Putamen (tissue), 1 donor: ENCODE measurements at regions not wholly inside any gene's neighbourhood (a gene's known extent, or its start where the extent isn't known, plus 50 kb on each side); places are given as distances from the start of the nearest gene placed in this dataset.
"Not testable (repeated sequence)": the region's sequence is repeated elsewhere in the genome, so short reads cannot be mapped to it uniquely, and the experiment has no call there.

Experiments
- DNase-seq: peaks from one replicate; pipeline ENCODE4 v3.0.0-alpha.2; 2016; ENCODE audit warnings: low spot score

DNA sequence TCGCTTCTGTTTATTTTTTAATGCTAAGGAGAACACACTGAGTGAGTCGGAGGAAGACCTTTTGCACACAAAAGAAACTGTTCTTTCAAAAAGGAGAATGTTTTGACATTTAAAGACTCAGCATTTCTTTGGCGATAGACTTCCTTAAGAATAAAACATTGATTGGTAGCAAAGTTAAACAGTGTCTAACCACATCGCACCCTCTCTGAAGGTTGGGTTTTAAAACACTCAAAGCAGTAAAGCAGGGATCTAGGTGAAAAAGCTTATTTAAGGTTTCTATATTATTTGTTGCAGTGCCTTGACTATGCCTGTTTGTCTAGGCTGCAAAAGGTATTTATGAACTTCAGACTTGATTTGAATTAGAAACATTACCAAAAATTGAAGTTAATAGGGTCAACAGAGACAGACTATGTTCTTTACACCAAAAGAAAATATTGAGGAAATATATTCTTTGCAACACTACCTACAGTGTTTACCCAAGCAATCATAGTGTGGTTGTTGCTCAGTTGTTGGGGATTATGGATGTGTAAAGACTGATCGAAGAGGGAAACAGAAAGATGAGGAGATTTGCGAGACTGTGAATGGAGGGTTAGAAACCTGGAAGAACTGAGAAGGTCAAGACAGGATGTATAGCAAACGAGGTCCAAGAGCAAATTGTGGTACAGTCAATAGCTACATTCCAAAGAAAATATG lies 297.8 kb upstream of the SLC39A10 start:
- DNase-seq = no peak

DNA sequence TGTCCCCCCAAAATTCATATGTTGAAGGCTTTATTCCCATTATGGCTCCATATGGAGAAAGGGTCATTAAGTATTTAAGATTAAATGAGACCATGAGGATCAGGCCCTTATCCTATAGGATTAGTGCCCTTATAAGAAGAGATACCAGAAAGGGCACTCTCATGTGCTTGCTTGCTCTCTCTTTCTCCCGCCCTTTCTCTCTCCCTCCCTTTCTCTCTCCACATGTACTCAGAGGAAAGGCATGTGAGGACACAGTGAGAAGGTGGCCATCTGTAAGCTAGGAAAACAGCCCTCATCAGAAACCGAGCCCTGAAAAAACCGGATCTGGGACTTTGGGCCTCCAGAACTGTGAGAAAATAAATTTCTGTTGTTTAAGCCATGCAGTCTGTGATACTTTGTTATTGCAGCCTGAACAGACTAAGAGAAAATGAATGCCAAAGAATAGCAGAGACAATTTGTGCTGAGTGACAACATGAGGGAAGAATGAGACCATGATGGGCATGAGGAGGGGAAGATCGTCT lies 300.0 kb upstream of the SLC39A10 start:
- no peak for DNase-seq

DNA sequence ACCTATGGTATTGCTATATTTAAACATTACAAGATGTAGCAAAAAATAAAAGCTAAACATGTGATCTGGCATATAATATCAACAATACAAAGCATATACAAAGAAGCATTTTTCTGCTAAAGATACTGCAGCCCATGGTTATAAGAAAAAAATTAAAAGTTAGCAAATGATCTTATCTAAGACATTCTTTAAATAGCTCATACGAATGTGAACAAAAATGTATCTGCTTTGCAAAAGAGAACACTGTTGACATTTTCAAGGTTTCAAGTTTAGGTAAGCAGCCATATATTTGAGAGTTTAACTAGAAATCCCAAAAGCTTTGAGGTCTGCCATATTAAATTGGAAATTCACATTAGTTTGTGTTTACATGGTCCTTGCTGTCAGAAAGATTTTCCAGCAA lies 301.0 kb upstream of the SLC39A10 start:
- DNase-seq = no peak

DNA sequence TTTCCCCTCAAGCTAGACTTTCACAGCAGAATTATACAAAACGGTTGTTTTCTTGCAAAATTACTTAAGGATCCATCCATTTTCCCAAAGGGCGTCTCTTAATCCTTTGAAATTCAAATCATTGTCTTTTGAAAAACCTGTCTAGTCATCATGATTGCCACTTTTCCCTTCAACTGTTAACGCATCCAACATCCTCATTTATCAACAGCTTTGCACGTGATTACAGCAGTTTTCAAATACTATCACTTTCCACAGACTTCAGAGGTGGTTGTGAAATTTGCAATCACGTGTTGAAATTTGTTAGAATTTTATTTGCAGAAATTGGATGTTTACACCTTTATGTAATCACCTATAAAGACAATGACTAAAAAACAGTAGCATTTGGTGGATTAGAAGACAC lies 304.4 kb upstream of the SLC39A10 start:
- DNase-seq = no peak

DNA sequence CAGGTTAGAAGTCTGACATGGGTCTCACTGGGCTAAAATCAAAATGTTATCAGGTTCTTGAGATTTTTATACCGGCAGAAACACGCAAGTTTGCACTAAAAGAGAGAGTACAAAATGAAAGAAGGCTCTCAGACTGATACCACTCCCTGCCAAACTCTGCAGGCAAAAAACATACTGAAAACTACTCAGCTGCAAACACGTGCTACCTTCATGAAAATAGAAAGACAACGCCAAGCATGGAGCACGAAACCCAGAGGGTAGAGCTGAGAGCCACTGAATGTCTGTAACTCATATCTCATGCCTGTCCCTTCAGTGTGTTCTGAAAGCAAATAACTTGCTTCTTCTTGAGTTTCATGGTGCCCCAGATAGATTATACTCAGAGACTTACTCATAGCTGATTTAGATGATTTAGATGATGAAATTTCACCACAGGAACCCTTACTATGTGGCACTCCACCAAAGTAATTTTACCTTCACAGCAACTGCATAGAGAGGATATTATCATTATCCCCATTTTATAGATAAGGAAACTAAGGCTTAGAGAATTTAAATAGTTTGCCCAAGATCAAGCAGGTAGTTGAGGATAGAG lies 313.0 kb upstream of the SLC39A10 start:
- DNase-seq = no peak

DNA sequence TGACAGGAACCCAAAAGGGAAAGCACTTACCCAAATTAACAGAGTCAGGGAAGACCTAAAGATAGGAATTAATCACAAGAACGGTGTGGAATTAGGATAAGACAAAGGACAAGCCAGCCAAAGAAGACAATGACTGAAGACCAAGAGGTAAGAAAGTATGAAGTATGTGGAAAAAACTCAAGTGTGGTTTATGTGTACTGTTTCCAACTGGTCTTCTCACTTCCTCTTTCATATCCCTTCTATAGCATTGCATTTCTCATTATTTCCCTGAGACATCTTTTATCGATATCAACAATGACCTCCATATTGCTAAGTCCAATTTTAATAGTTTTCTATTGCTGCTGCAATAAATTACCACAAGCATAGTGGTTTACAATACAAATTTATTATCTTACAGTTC lies 313.5 kb upstream of the SLC39A10 start:
- DNase-seq = no peak

DNA sequence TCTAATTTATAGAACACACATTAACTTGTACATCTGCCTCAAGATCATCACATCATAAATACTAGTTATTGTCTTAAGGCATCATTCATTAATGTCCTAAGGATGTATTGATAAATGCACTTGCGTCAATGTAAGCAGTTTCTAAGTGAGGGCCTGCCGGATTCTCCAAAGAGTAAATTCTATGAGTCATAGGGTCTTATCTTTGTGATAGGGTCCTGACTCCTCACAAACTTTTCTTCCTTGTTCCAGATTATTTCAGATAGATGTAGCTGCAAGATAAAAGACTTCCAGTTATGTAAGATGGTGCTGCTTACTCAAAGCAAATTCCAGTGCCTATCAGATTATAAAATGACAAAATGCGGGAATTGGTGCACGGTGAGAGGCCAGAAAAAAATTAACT lies 315.0 kb upstream of the SLC39A10 start:
- no peak for DNase-seq

DNA sequence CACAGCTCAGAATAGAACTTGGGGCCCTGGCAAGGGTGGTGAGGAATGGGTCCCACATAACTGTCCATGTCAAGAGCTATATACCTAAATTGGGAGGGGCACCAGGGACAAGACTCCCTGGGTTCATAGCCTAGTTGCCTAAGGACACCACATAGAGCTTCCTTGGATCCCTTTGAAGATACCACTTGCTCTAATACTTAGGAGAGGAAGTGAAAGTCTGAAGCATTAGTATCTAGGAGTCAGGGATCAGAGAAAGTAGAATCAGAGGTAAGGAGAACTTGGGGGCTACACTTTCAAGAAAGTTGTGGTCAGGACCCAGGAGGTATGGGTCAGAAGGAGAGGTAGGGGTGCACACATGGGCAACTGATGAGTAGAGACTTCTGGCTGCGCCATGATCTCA lies 318.2 kb upstream of the SLC39A10 start:
- DNase-seq = no peak

DNA sequence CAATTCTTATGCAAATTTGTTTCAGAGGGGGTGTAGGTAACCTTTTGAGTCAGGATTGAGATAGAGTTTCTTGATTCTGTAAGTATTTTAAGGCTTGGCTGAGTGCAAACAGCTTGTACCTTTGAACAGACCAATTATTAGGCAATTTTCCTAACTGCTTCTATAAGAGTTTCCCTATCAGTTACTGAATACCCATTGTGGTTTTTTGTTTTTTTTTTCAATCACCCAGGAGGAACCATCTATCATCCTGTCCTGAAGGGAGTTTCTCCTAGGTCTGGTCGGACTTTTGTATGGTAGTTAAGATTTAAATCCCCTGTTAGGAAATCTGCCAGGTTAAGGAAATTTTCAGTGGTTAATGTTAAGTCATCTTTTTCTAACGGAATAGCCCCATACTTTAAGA lies 319.4 kb upstream of the SLC39A10 start:
- no peak for DNase-seq

DNA sequence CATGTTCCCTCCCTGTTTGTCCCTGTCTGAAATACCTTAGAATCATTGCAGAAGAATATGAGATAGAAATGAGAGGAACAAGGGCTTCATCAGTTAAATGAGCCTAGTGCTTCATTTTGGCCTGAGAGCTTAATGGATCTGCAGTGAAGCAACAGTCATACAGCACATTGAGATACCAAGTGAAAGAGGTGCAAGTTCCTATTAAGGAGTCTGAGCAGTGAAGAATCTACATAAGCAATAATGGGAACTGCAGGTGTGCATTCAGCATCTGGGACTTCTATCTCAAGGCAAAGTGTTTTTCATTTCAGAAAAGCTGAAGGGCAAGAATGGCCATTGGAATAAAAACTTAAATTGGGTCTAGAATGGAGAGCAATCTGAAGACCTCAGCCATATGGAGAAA lies 323.2 kb upstream of the SLC39A10 start:
- no peak for DNase-seq

DNA sequence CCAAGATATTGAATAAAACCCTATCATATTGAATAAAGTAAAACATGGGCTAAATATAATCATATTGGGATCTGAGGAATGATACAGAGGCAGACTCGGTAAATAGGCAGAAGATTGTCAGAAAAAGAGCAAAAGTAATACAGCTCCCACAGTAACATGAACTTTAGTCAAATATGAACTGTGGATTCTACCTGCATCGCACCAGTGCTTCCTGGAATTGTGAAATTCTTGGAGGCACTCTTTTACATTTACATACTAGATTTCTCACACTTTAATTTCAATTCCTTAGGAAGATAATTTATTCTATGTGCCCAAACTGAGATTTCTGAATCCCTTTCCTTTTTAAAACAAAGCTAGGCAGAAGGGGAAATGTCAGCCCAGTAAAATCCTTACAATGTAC lies 325.1 kb upstream of the SLC39A10 start:
- DNase-seq = no peak

DNA sequence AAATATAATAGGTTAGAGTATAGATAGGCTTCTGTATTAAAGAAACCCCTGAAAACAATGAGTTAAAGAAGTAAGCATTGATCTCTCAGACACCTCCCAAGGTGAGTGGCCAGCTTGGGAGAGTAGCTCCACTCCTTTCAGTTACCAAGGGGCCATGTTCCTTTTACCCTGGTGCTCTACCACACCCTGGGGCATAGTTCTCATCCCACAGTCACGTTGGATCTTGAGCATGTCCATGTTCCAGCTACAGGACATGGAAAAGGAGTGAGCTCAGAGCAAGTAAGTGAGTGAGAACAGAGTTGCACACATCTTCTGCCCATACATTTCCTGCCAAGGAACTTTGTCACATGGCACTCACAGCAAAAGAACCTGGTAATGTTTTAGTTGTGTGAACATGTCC lies 325.9 kb upstream of the SLC39A10 start:
- no peak for DNase-seq

DNA sequence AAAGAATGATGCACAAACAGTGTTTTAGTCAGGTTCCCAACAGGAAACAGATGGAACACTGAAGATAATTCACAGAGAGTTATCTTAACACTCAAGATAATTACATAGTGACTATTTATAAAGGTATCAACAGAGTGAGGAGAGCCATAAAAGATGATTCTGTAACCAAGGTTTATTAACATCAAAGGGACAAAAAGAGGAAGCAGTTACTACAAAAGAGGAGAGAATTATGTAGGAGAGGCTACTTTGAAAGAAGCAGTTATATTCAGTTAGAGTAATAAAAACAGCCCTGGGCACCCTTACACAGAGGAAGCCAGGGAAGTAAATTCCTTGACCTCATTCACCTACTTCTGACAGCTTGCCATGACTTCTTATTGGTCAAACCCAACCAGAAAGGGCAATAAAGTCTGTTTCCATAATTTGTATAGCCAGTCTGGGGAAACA lies 326.5 kb upstream of the SLC39A10 start:
- DNase-seq = no peak

DNA sequence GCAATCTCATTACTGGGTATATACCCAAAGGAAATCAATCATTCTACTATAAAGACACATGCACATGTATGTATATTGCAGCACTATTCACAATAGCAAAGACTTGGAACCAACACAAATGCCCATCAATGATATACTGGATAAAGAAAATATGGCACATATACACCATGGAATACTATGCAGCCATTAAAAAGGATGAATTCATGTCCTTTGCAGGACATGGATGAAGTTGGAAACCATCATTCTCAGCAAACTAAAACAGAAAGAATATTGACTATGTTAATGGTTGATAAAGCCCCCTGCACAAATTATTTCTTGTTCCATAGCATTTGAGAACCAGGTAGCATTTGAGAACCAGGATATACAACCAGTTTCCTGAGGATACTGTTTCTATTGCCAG lies 327.2 kb upstream of the SLC39A10 start:
- DNase-seq = not testable (repeated sequence)

DNA sequence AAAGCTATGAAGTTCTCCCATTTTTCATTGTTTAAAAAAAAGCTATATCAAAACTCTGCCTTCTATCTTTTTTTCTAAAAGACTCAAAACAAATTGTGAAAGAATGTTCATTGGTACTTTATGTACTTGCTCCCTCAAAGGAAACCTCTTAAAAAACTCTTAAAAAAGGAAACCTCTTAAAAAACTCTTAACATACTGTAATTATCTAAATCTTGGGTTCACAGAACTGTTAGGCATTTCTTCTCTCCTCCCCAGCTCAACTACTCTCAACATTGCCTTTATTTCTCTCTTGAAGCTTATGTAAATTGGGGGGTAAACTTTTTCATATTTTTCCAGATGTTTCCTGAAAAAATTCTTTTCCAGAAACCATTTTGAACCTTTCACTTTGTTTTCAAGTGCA lies 330.5 kb upstream of the SLC39A10 start:
- DNase-seq = no peak

DNA sequence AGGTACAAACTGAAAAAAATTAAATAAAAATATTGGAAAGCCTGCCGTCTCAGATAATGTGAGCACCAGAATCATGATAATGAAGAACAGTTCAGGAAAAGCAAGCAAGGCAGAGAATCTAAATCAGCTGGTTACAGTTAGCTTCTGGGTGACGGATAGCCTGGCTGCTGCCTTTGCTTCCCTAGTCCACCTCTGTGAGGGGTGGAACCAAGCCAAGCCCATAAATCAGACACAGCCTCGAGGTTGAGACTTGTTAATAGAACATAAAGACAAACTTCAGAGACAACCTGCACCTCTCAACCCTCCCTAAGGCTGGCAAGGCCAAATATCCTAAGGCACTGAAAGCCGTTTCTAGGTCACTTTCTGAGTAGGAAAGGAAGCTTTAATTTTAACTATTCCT lies 334.7 kb upstream of the SLC39A10 start:
- DNase-seq = no peak

DNA sequence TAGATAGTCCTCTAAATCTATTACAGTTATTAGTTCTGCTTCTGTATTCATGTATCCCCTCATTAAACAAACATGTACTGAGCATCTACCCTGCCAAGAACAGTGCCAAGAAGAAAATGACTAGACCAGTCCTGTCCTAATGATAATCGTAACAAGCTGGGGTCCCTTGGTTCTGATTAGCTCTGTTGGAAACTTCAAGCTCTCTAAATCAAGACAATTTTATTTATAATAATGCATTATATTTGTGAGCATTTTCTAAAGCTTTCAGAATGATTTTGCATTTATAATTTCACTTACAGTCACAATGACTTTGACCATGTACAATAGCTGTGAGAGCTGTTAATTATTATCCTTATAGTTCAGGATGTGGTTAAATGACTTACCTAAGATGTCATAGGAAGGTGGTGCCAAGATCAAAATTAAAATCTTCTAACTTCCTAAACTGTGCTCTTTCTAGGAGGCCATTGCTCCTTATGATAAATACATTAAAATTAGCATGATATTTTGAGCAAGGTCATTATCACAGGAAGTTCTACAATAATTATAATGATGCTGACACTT lies 336.5 kb upstream of the SLC39A10 start:
- no peak for DNase-seq

DNA sequence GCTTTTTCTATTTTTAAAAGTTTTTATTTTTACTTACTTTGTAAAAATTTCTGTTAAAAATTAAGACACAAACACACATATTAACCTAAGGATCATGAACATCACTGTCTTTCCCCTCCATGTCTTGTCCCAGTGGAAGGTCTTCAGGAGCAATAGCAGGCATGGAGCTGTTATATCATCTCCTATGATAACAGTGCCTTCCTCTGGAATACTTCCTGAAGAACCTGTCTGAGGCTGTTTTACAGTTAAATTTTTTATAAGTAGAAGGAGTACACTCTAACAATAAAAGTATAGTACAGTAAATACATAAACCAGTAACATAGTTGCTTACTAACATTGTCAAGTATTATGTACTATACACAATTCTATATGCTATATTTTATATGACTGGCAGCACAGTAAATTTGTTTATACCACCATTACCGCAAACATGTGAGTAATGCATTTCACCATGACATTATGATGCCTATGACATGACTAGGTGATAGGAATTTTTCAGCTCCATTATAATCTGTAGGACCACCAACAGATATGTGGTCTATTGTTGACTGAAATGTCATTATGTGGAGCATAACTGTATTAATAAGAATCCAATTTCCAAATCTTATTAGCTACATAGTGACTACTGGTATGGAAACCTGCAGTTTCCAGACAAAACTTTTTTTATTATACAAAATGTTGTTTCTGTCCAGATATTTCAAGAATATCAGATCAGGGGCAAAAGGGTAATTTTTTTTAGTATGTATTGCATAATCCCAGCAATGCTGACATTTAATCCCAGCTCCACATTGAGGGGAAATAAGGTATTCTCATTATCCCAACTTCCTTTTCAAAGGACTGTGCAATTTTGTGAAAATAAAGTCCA lies 337.2 kb upstream of the SLC39A10 start:
- no peak for DNase-seq

DNA sequence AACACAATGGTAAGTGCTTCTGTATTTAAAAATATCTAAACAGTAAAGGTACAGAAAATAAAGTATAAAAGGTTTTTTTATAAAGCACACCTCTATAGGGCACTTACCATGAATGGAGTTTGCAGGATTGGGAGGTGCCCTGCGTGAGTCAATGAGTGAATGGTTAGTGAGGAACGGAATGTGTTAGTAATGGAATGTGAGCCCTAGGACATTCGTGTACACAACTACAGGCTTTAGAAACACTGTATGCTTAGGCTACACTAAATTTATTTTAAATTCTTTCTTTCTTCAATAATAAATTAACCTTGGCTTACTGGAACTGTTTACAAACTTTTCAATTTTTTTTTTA lies 337.9 kb upstream of the SLC39A10 start:
- DNase-seq = no peak

DNA sequence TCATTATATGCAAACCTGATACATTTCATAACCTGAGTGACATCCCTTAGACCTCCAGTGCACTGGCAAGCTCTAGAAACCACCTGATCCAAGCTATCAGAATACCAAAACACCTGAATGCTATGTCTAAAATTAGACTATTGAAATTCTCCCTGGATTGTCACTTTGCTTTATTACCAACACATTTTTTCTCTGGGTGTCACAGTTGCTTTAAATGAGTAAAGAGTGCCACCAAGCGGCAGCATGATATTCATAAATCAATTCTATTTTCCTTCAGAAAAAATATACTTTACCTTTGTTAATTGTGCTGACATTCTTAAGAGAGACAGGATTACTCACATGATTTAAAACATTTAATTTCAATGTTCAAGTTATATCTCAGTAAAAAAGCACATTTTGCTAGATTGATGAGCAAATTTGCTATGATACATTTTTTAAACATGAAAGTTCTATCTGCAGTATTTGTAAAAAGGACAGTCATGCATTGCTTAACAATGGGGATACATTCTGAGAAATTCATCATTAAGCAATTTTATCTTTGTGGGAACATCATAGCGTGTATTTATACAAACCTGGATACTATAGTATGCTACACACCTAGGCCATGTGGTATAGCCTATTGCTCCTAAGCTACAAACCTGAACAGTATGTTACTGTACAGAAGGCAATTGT lies 338.4 kb upstream of the SLC39A10 start:
- peak; percentile 50 for DNase-seq

DNA sequence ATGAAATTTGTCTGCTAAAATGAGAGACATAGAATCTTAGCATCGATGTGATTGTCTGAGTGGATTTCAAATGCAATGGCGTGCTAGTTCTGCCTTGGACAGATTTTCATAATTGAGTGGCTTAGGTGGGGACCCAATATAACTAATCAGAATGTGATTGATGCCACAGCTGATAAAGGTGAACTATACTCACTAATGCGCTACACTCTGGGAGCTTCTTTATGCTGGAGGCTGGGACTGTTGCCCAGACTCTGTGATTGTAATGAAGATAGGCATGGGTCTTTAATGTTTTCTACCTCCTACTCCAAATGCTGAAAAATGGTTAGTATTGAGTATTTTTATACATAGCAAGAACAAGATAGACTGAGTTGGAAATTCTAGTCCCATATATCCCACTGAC lies 339.5 kb upstream of the SLC39A10 start:
- no peak for DNase-seq

DNA sequence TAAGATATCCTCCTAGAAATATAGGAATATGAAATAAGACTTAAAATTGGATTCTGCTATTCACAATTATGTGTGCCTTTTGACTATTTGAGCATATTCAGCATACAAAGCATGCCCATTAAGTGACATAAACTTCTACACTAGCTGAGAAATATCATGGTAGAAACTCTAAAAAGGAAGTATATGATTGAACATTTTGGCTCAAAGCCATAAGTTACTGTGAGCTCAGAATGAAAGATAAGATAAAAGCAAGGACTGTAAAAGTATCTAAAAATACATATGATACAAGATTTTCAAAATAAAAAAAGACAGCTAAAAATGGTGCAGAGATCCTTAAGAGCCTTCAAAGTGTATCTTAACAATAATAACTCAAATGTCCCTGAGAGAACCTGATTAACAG lies 340.5 kb upstream of the SLC39A10 start:
- DNase-seq = no peak
